CD14-positive monocyte (primary cell): ENCODE measurements at regions not wholly inside any gene's neighbourhood (a gene's known extent, or its start where the extent isn't known, plus 50 kb on each side); places are given as distances from the start of the nearest gene placed in this dataset.

Experiments used
- DNase-seq, 3 donors: peaks; one replicate each; pipeline ENCODE4 v3.0.0-alpha.2; 2011 to 2022
- H2AFZ ChIP-seq: 2 replicates; pipeline ENCODE4 v1.6.0; 2012; ENCODE audit warnings: mild to moderate bottlenecking, low read depth, low read length, inconsistent platforms; ENCODE audit not compliant: insufficient read depth, poor library complexity, severe bottlenecking
- H3K27ac ChIP-seq, 2 donors: 1 replicate in 1 of 2; 2 replicates in 1 of 2; pipeline ENCODE4 v1.5.1; 2012 to 2013; ENCODE audit warnings: low read length in 2 of 2, control low read depth in 1 of 2, inconsistent platforms in 1 of 2, low read depth in 1 of 2, mild to moderate bottlenecking in 1 of 2
- H3K27me3 ChIP-seq, 2 donors: one replicate each; pipeline versions ENCODE4 v1.6.0 to v1.6.1; 2011 to 2013; ENCODE audit warnings: low read length in 2 of 2; ENCODE audit not compliant: control insufficient read depth in 2 of 2, insufficient read depth in 2 of 2
- H3K36me3 ChIP-seq, 2 donors: replicated peaks in 1 of 2; 1 replicate in 1 of 2; 2 replicates in 1 of 2; pipeline versions ENCODE4 v1.5.1 to v1.6.1; 2012 to 2013; ENCODE audit warnings: low read length in 2 of 2, control low read depth in 1 of 2, inconsistent platforms in 1 of 2, mild to moderate bottlenecking in 1 of 2; ENCODE audit not compliant: insufficient read depth in 2 of 2, control insufficient read depth in 1 of 2
- H3K4me1 ChIP-seq, 2 donors: 1 replicate in 1 of 2; 2 replicates in 1 of 2; pipeline versions ENCODE4 v1.5.1 to v1.6.1; 2012 to 2013; ENCODE audit warnings: low read length in 2 of 2, control low read depth in 1 of 2, inconsistent platforms in 1 of 2, mild to moderate bottlenecking in 1 of 2, moderate library complexity in 1 of 2; ENCODE audit not compliant: insufficient read depth in 2 of 2, control insufficient read depth in 1 of 2
- H3K4me2 ChIP-seq: replicated peaks from 2 replicates; pipeline ENCODE3; 2012; ENCODE audit warnings: low read length, moderate library complexity, mild to moderate bottlenecking; ENCODE audit not compliant: poor library complexity, severe bottlenecking; ENCODE audit errors: extremely low read depth
- H3K4me3 ChIP-seq, 3 experiments: fragments of 200-600 bp in 1 of 3; sonication (generic) in 1 of 3; replicated peaks in 1 of 3; 1 replicate in 2 of 3; 2 replicates in 1 of 3; pipeline ENCODE4 v1.5.1; 2011 to 2013; ENCODE audit warnings: low read length in 3 of 3, mild to moderate bottlenecking in 3 of 3, control low read depth in 2 of 3, low read depth in 2 of 3, inconsistent platforms in 1 of 3, moderate library complexity in 1 of 3
- H3K79me2 ChIP-seq: 2 replicates; pipeline ENCODE4 v1.6.0; 2012; ENCODE audit warnings: mild to moderate bottlenecking, control low read depth, inconsistent platforms, low read length, moderate library complexity; ENCODE audit not compliant: insufficient read depth
- H3K9ac ChIP-seq: 2 replicates; pipeline ENCODE4 v1.6.0; 2017; ENCODE audit warnings: low read length, mild to moderate bottlenecking; ENCODE audit not compliant: insufficient read depth, poor library complexity, severe bottlenecking
- H3K9me3 ChIP-seq, 2 donors: replicated peaks in 1 of 2; 1 replicate in 1 of 2; 2 replicates in 1 of 2; pipeline versions ENCODE4 v1.5.1 to v1.6.1; 2012 to 2013; ENCODE audit warnings: low read length in 2 of 2, control low read depth in 1 of 2; ENCODE audit not compliant: control insufficient read depth in 1 of 2, insufficient read depth in 1 of 2
- H4K20me1 ChIP-seq: 2 replicates; pipeline ENCODE4 v1.6.0; 2012; ENCODE audit warnings: mild to moderate bottlenecking, low read length, control low read depth, moderate library complexity; ENCODE audit not compliant: insufficient read depth
- H3K27ac Mint-ChIP-seq, 7 donors: one replicate each; pipeline ENCODE4 v1.8.0; 2020; ENCODE audit warnings: mild to moderate bottlenecking in 7 of 7, mixed read lengths in 7 of 7, moderate library complexity in 6 of 7, inconsistent platforms in 2 of 7
- H3K27me3 Mint-ChIP-seq, 3 donors: one replicate each; pipeline ENCODE4 v1.8.0; 2021 to 2022; ENCODE audit warnings: low read depth in 3 of 3, mild to moderate bottlenecking in 3 of 3, mixed read lengths in 3 of 3, moderate library complexity in 3 of 3, inconsistent platforms in 1 of 3
- H3K36me3 Mint-ChIP-seq, 2 donors: one replicate each; pipeline ENCODE4 v1.8.0; 2020; ENCODE audit warnings: mixed read lengths in 2 of 2, inconsistent platforms in 1 of 2, mild to moderate bottlenecking in 1 of 2
- H3K4me1 Mint-ChIP-seq: one replicate; pipeline ENCODE4 v1.8.0; 2020; ENCODE audit warnings: mild to moderate bottlenecking, mixed read lengths
- H3K4me3 Mint-ChIP-seq, 2 donors: one replicate each; pipeline ENCODE4 v1.8.0; 2020; ENCODE audit warnings: mild to moderate bottlenecking in 2 of 2, mixed read lengths in 2 of 2, moderate library complexity in 1 of 2
- H3K9me3 Mint-ChIP-seq, 7 donors: one replicate each; pipeline ENCODE4 v1.8.0; 2020 to 2022; ENCODE audit warnings: mixed read lengths in 7 of 7, mild to moderate bottlenecking in 6 of 7, moderate library complexity in 6 of 7, inconsistent platforms in 2 of 7
- CTCF ChIP-seq: fragments of 200-600 bp; IDR thresholded peaks from one replicate; pipeline ENCODE4 v1.8.0; 2022; ENCODE audit warnings: antibody characterized with exemption, mild to moderate bottlenecking
- WGBS: methylation state at CpG from one replicate; pipeline ENCODE4 v1.1.5; 2013; ENCODE audit warnings: missing lambda C conversion rate; ENCODE audit not compliant: insufficient coverage; 5-methylcytosine and 5-hydroxymethylcytosine counted together
- intact Hi-C, 2 donors: fragments of 100-400 bp; cut with micrococcal nuclease; formaldehyde crosslinking; loops; one replicate each; pipeline versions ENCODE4 v1.15.0 to v1.15.1; 2023

- no peaks in the 10 kb centered on the region for H3K4me1 Mint-ChIP-seq
- H3K9me3 ChIP-seq, result no peaks in the 10 kb centered on the region
- intact Hi-C loops, result no loop called here
- no peaks in the 10 kb centered on the region for H3K36me3 ChIP-seq
- H3K36me3 Mint-ChIP-seq, result no peaks in the 10 kb centered on the region
- peaks cover 0 to 1% (median 1%) of the 10 kb centered on the region in 3 donors for H3K27me3 Mint-ChIP-seq
- H3K27me3 ChIP-seq, result no peaks in the 10 kb centered on the region
- no peak overlapping the region for H3K4me2 ChIP-seq
- H3K4me3 ChIP-seq, result no peak overlapping the region
- H3K9ac ChIP-seq, result no peak overlapping the region
- 92% methylated on average over 7 of the region's 11 CpGs for WGBS
- no peak overlapping the region for H3K4me3 Mint-ChIP-seq
- H4K20me1 ChIP-seq, result no peaks in the 10 kb centered on the region
- H3K79me2 ChIP-seq, result no peaks in the 10 kb centered on the region
- no peak overlapping the region for H2AFZ ChIP-seq
- TF ChIP-seq CTCF, result no peak
- H3K4me1 ChIP-seq, result no peaks in the 10 kb centered on the region
- no peak for DNase-seq
- H3K27ac Mint-ChIP-seq, result no peak overlapping the region
- no peak overlapping the region for H3K27ac ChIP-seq
- peaks cover 2 to 15% (median 8%) of the 10 kb centered on the region in 7 donors for H3K9me3 Mint-ChIP-seq
These were observed 134.3 kb upstream of the PIEZO2 start for GRCh38 chr18:11283479-11284161.

- H3K9me3 Mint-ChIP-seq, result peaks cover 3 to 17% (median 12%) of the 10 kb centered on the region in 7 donors
- Histone ChIP-seq H3K4me2 (no peak overlapping the region), H3K4me3 (no peak overlapping the region), H2AFZ (no peak overlapping the region), H3K27ac (no peak overlapping the region), H3K79me2 (no peaks in the 10 kb centered on the region), H3K9ac (no peak overlapping the region), H4K20me1 (no peaks in the 10 kb centered on the region), H3K36me3 (no peaks in the 10 kb centered on the region), H3K9me3 (no peaks in the 10 kb centered on the region), H3K4me1 (no peaks in the 10 kb centered on the region), H3K27me3 (no peaks in the 10 kb centered on the region)
- DNase-seq, result no peak
- intact Hi-C loops, result no loop called here
- H3K4me1 Mint-ChIP-seq, result no peaks in the 10 kb centered on the region
- no peaks in the 10 kb centered on the region for H3K36me3 Mint-ChIP-seq
- no peak for TF ChIP-seq CTCF
- WGBS, result 97% methylated on average over 3 of the region's 3 CpGs
- H3K27ac Mint-ChIP-seq, result no peak overlapping the region
- peaks cover 0 to 1% (median 1%) of the 10 kb centered on the region in 3 donors for H3K27me3 Mint-ChIP-seq
- H3K4me3 Mint-ChIP-seq, result no peak overlapping the region
These were observed 130.1 kb upstream of the PIEZO2 start for GRCh38 chr18:11279461-11279860.
